ENCODE measurements at regions not wholly inside any gene's neighbourhood (a gene's known extent, or its start where the extent isn't known, plus 50 kb on each side); places are given as distances from the start of the nearest gene placed in this dataset.

- TF ChIP-seq, protein P1, sequence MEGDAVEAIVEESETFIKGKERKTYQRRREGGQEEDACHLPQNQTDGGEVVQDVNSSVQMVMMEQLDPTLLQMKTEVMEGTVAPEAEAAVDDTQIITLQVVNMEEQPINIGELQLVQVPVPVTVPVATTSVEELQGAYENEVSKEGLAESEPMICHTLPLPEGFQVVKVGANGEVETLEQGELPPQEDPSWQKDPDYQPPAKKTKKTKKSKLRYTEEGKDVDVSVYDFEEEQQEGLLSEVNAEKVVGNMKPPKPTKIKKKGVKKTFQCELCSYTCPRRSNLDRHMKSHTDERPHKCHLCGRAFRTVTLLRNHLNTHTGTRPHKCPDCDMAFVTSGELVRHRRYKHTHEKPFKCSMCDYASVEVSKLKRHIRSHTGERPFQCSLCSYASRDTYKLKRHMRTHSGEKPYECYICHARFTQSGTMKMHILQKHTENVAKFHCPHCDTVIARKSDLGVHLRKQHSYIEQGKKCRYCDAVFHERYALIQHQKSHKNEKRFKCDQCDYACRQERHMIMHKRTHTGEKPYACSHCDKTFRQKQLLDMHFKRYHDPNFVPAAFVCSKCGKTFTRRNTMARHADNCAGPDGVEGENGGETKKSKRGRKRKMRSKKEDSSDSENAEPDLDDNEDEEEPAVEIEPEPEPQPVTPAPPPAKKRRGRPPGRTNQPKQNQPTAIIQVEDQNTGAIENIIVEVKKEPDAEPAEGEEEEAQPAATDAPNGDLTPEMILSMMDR (IDR thresholded peaks at IDR 0.05), result peak; percentile 25
- no peak for TF ChIP-seq ZFX (IDR thresholded peaks at IDR 0.05; ENCODE audit: borderline replicate concordance)
Observed at GRCh38 chr4:115873048-115873447, 759.6 kb upstream of the NDST4 start.

All from 22Rv1 (cell line).